Liver (tissue), 8 donors: ENCODE measurements at regions not wholly inside any gene's neighbourhood (a gene's known extent, or its start where the extent isn't known, plus 50 kb on each side); places are given as distances from the start of the nearest gene placed in this dataset.

ENCODE experiments used
- DNase-seq: peaks from one replicate; pipeline ENCODE4 v3.0.0-alpha.2; 2017; ENCODE audit warnings: low spot score
- H3K27ac ChIP-seq, 2 donors: one replicate each; pipeline ENCODE4 v1.7.0; 2013; ENCODE audit warnings: inconsistent platforms in 2 of 2, low read length in 2 of 2, control low read depth in 1 of 2, low read depth in 1 of 2, mild to moderate bottlenecking in 1 of 2
- H3K27me3 ChIP-seq, 4 donors: one replicate each; pipeline versions ENCODE4 v1.6.1 to v1.7.0; 2013; ENCODE audit warnings: low read length in 3 of 4, inconsistent platforms in 1 of 4, mild to moderate bottlenecking in 1 of 4, moderate library complexity in 1 of 4; ENCODE audit not compliant: control insufficient read depth in 4 of 4, insufficient read depth in 4 of 4
- H3K36me3 ChIP-seq, 4 donors: one replicate each; pipeline versions ENCODE4 v1.6.1 to v1.7.0; 2013; ENCODE audit warnings: low read length in 3 of 4, mild to moderate bottlenecking in 3 of 4, low read depth in 1 of 4, moderate library complexity in 1 of 4; ENCODE audit not compliant: control insufficient read depth in 4 of 4, insufficient read depth in 3 of 4
- H3K4me1 ChIP-seq, 4 donors: one replicate each; pipeline versions ENCODE4 v1.6.1 to v1.7.0; 2013; ENCODE audit warnings: low read length in 3 of 4, mild to moderate bottlenecking in 3 of 4, moderate library complexity in 1 of 4; ENCODE audit not compliant: control insufficient read depth in 4 of 4, insufficient read depth in 4 of 4
- H3K4me3 ChIP-seq, 3 donors: one replicate each; pipeline versions ENCODE4 v1.6.1 to v1.7.0; 2013; ENCODE audit warnings: low read length in 3 of 3, control low read depth in 1 of 3, low read depth in 1 of 3, mild to moderate bottlenecking in 1 of 3
- H3K9ac ChIP-seq, 2 donors: one replicate each; pipeline ENCODE4 v1.7.0; 2013; ENCODE audit warnings: low read length in 2 of 2, mild to moderate bottlenecking in 2 of 2, moderate library complexity in 2 of 2, control low read depth in 1 of 2, low read depth in 1 of 2
- H3K9me3 ChIP-seq, 4 donors: one replicate each; pipeline versions ENCODE4 v1.6.1 to v1.7.0; 2013; ENCODE audit warnings: low read length in 3 of 4; ENCODE audit not compliant: control insufficient read depth in 4 of 4
- CTCF ChIP-seq: fragments of 150-350 bp; IDR thresholded peaks from 2 replicates; pipeline ENCODE4 v1.5.1; 2017; ENCODE audit warnings: improper control_type of control experiment, low read depth, low read length; ENCODE audit not compliant: missing input control
- EGR1 ChIP-seq, 2 donors: IDR thresholded peaks; 2 replicates each; pipeline ENCODE4 v1.6.1; 2016 to 2018; ENCODE audit warnings: antibody characterized with exemption in 2 of 2, low read depth in 2 of 2
- FOXA1 ChIP-seq: IDR thresholded peaks from 2 replicates; pipeline ENCODE4 v1.6.1; 2016; ENCODE audit warnings: antibody characterized with exemption
- FOXA2 ChIP-seq: IDR thresholded peaks from 2 replicates; pipeline ENCODE4 v1.6.1; 2016; ENCODE audit warnings: antibody characterized with exemption
- HNF4G ChIP-seq: IDR thresholded peaks from 2 replicates; pipeline ENCODE4 v1.6.1; 2016; ENCODE audit warnings: antibody characterized with exemption
- JUND ChIP-seq, 2 donors: IDR thresholded peaks; 2 replicates each; pipeline ENCODE4 v1.6.1; 2016; ENCODE audit warnings: antibody characterized with exemption in 2 of 2
- MAX ChIP-seq: IDR thresholded peaks from 2 replicates; pipeline ENCODE4 v1.6.1; 2016; ENCODE audit warnings: antibody characterized with exemption
- REST ChIP-seq: IDR thresholded peaks from 2 replicates; pipeline ENCODE4 v1.6.1; 2016; ENCODE audit warnings: antibody characterized with exemption, mild to moderate bottlenecking
- RXRA ChIP-seq, 2 donors: IDR thresholded peaks; 2 replicates each; pipeline ENCODE4 v1.6.1; 2017 to 2018; ENCODE audit warnings: antibody characterized with exemption in 2 of 2, mild to moderate bottlenecking in 1 of 2
- SP1 ChIP-seq: IDR thresholded peaks from 2 replicates; pipeline ENCODE4 v1.6.1; 2018; ENCODE audit warnings: antibody characterized with exemption, mild to moderate bottlenecking
- YY1 ChIP-seq: IDR thresholded peaks from 2 replicates; pipeline ENCODE4 v1.6.1; 2016; ENCODE audit warnings: antibody characterized with exemption, mild to moderate bottlenecking
- ZBTB33 ChIP-seq: IDR thresholded peaks from 2 replicates; pipeline ENCODE4 v1.6.1; 2016; ENCODE audit warnings: antibody characterized with exemption
- WGBS: extraction: QIAGEN DNeasy Blood & Tissue Kit; methylation state at CpG from one replicate; pipeline ENCODE4 v1.1.7; 2013; 5-methylcytosine and 5-hydroxymethylcytosine counted together
- donor health status: healthy.
- donor health status: healthy.
- donor health status: healthy.
- donor health status: healthy.
- donor health status: healthy.

GRCh38 chrX:13427441-13428052 is 107.7 kb upstream of the ATXN3L start:
- H3K9ac ChIP-seq: no peak overlapping the region
- no peak overlapping the region for H3K4me3 ChIP-seq
- 83% methylated on average over 5 of the region's 5 CpGs for WGBS
- TF ChIP-seq EGR1 (IDR thresholded peaks at IDR 0.05; ENCODE audit: low read depth in 2 of 2) (no peak), CTCF (no peak), HNF4G (no peak), RXRA (IDR thresholded peaks at IDR 0.05) (no peak), MAX (no peak), JUND (IDR thresholded peaks at IDR 0.05) (no peak)
- H3K4me1 ChIP-seq: peaks cover 0 to 2% (median 0%) of the 10 kb centered on the region in 4 donors
- no peak overlapping the region for H3K27ac ChIP-seq
- DNase-seq: no peak
- no peaks in the 10 kb centered on the region for H3K27me3 ChIP-seq
- no peaks in the 10 kb centered on the region for H3K36me3 ChIP-seq
- no peaks in the 10 kb centered on the region for H3K9me3 ChIP-seq

- DNase-seq: no peak
- no peaks in the 10 kb centered on the region for H3K4me1 ChIP-seq
- no peak for TF ChIP-seq YY1
- no peaks in the 10 kb centered on the region for H3K9me3 ChIP-seq
- WGBS: 92% methylated on average over 4 of the region's 4 CpGs
- H3K4me3 ChIP-seq: no peak overlapping the region
- no peaks in the 10 kb centered on the region for H3K36me3 ChIP-seq
- no peak overlapping the region for H3K9ac ChIP-seq
- no peaks in the 10 kb centered on the region for H3K27me3 ChIP-seq
- no peak overlapping the region for H3K27ac ChIP-seq
Observed at GRCh38 chrX:13420545-13421183, 100.8 kb upstream of the ATXN3L start.

GRCh38 chrX:13419918-13420317 is 100.1 kb upstream of the ATXN3L start:
- H3K36me3 ChIP-seq: no peaks in the 10 kb centered on the region
- H3K27me3 ChIP-seq: no peaks in the 10 kb centered on the region
- WGBS: 68% methylated on average over 9 of the region's 9 CpGs
- no peaks in the 10 kb centered on the region for H3K9me3 ChIP-seq
- TF ChIP-seq EGR1 (IDR thresholded peaks at IDR 0.05; ENCODE audit: low read depth in 2 of 2): no peak
- TF ChIP-seq CTCF: no peak
- no peak for TF ChIP-seq SP1
- no peak for TF ChIP-seq REST
- no peak for TF ChIP-seq ZBTB33
- no peak for TF ChIP-seq FOXA2
- no peak for TF ChIP-seq FOXA1
- no peak for TF ChIP-seq HNF4G
- H3K9ac ChIP-seq: no peak overlapping the region
- H3K4me3 ChIP-seq: no peak overlapping the region
- H3K27ac ChIP-seq: no peak overlapping the region
- DNase-seq: no peak
- no peaks in the 10 kb centered on the region for H3K4me1 ChIP-seq
